HG03571 (cell line): ENCODE measurements at regions not wholly inside any gene's neighbourhood (a gene's known extent, or its start where the extent isn't known, plus 50 kb on each side); places are given as distances from the start of the nearest gene placed in this dataset.
"Not testable (repeated sequence)": the region's sequence is repeated elsewhere in the genome, so short reads cannot be mapped to it uniquely, and the experiment has no call there.

Experiments used
- ATAC-seq: cut with Tn5 transposase; IDR thresholded peaks from one replicate; pipeline ENCODE4 v1.9.1; 2021; ENCODE audit not compliant: unreplicated experiment

- ATAC-seq, result no peak
Measured at GRCh38 chr2:14751581-14751980, 119.1 kb downstream of the LRATD1 start.

GRCh38 chr2:14752295-14752694 lies 119.8 kb downstream of the LRATD1 start:
- ATAC-seq, result no peak

GRCh38 chr2:14756122-14756541 lies 123.6 kb downstream of the LRATD1 start:
- no peak for ATAC-seq

- ATAC-seq, result no peak
Measured at GRCh38 chr2:14756981-14757657, 124.6 kb downstream of the LRATD1 start.

GRCh38 chr2:14759082-14759481 lies 126.6 kb downstream of the LRATD1 start:
- no peak for ATAC-seq

- no peak for ATAC-seq
Measured at GRCh38 chr2:14760169-14760568, 127.7 kb downstream of the LRATD1 start.

DNA sequence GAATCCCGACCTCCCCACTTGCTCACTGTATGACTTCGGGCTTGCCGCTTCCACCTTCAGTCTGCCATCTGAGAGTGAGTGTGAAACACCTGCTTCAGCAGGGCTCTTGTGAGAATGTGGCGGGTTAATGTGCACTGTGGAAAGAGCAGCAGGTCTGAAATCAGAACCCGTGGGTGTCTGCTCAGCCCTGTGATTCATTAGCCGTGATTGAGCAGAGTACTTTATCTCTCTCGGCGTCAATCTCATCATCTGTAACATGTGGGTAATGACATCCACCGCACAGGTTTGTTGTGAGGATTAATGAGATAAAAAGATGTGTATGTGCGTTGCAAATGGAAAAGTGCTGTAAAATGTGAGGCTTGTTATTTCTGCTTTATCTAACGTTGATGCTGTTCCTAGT lies 128.6 kb downstream of the LRATD1 start:
- no peak for ATAC-seq

- ATAC-seq, result no peak
Measured at GRCh38 chr2:14773696-14774095, 141.2 kb downstream of the LRATD1 start.

- ATAC-seq, result no peak
Measured at GRCh38 chr2:14774436-14774968, 142.0 kb downstream of the LRATD1 start.

- ATAC-seq, result no peak
Measured at GRCh38 chr2:14776216-14776615, 143.7 kb downstream of the LRATD1 start.

DNA sequence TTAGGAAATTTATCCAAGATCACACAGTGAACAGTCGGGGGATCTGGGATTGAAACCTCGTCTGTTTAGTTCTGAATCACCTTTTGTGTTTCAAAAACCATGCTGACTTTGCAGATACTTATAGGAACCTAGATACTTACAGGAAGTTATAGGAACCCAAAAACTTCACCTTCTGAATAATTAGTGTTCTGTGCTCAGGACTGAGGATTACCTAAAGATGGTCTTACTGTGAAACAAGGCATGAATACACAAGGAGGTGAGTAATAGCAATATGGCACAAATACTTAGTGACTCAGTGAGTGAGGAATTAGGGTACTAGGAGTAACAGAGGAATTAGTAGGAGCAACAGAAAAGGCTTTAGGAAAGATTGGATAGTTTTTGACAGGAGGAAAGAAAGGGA lies 145.5 kb downstream of the LRATD1 start:
- ATAC-seq, result no peak

- ATAC-seq, result no peak
Measured at GRCh38 chr2:14779252-14779651, 146.7 kb downstream of the LRATD1 start.

DNA sequence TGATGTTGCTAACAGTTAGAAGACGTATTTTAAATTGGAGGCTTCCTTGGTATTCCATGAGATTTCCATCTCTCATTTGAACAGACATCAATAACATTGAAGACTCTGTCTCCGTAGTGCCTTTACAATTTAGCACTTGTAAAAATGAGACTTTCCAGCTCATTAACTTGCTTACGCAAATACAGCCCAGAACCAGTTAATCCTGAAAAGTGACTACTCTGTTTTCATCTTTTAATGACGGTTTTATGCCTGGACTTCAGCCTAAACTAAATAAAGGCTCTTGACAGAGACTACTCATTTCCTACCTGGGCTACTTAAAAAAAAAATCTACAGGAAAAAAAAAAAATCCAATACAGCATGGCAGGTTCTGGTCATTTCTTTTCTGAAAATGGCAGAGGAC lies 148.6 kb downstream of the LRATD1 start:
- no peak for ATAC-seq

- not testable (repeated sequence) for ATAC-seq
Measured at GRCh38 chr2:14788814-14789213, 156.3 kb downstream of the LRATD1 start.

DNA sequence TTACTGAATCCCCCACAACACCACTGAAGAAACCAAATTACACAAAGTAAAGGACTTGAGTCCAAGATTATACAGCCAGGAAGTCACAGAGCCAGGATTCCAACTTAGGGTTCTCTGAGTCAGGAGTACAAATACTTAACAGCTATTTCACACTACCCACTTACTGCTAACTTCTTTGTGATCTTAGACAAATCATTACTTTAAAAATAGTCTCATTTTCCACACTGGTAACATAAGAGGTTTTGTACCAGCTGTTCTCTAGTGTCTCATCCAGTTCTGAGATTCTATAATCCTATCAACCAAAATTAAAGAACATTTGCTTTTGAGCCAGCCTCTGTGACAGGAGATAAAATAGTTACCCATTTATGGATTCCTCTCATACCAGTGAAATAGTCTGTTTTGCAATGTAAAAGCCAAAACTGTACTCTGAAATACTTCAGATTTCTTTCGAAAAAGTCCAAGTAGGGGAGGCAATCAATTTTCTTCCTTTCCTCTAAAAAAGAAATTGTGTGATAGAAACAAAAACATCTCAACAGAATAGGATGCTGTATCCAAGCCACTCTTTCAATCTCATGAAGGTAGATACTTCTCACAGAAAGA lies 157.6 kb downstream of the LRATD1 start:
- no peak for ATAC-seq

GRCh38 chr2:14803994-14804393 lies 171.5 kb downstream of the LRATD1 start:
- no peak for ATAC-seq

- no peak for ATAC-seq
Measured at GRCh38 chr2:14804902-14805301, 172.4 kb downstream of the LRATD1 start.

- no peak for ATAC-seq
Measured at GRCh38 chr2:14806613-14807012, 174.1 kb downstream of the LRATD1 start.

GRCh38 chr2:14815201-14815600 lies 182.7 kb downstream of the LRATD1 start:
- ATAC-seq, result no peak

- no peak for ATAC-seq
Measured at GRCh38 chr2:14816069-14817060, 183.8 kb downstream of the LRATD1 start.

DNA sequence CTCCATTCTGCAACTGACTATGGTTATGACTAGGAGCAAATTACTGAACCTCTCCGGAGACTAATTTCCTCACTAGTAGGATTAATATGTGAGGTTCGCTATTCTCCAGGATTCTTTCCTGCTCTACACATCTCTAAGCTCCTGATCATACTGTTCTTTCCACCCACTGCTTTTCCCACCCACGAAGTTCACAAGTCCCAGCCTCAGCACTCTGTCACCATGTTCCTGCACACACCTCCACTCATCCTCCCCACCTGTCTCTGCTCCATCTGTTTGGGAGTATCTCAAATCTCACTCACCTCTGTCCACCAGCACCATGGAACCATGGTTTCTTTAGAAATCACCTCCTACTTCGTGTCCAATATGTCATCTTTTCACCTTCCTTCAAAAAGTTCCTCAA lies 185.3 kb downstream of the LRATD1 start:
- ATAC-seq, result no peak
